AG08396 (cell line): ENCODE measurements at regions not wholly inside any gene's neighbourhood (a gene's known extent, or its start where the extent isn't known, plus 50 kb on each side); places are given as distances from the start of the nearest gene placed in this dataset.
"Not testable (repeated sequence)": the region's sequence is repeated elsewhere in the genome, so short reads cannot be mapped to it uniquely, and the experiment has no call there.

Source experiments
- DNase-seq: peaks from one replicate; pipeline ENCODE4 v3.0.0; 2012; ENCODE audit warnings: low spot score, mixed read lengths

- DNase-seq: no peak
Measured at GRCh38 chr17:31677036-31677435, 182.0 kb downstream of the COPRS start.

- not testable (repeated sequence) for DNase-seq
Measured at GRCh38 chr17:31675392-31675791, 183.7 kb downstream of the COPRS start.

GRCh38 chr17:31674717-31675349 is 184.2 kb downstream of the COPRS start:
- DNase-seq: no peak

GRCh38 chr17:31674305-31674704 is 184.7 kb downstream of the COPRS start:
- peak; percentile 30 for DNase-seq

- DNase-seq: no peak
Measured at GRCh38 chr17:31673076-31673475, 186.0 kb downstream of the COPRS start.

- no peak for DNase-seq
Measured at GRCh38 chr17:31672161-31672819, 186.8 kb downstream of the COPRS start.

GRCh38 chr17:31663576-31663975 is 195.5 kb downstream of the COPRS start:
- DNase-seq: no peak

- no peak for DNase-seq
Measured at GRCh38 chr17:31660684-31661083, 198.4 kb downstream of the COPRS start.

- no peak for DNase-seq
Measured at GRCh38 chr17:31657876-31658275, 201.2 kb downstream of the COPRS start.

- no peak for DNase-seq
Measured at GRCh38 chr17:31654936-31655335, 204.1 kb downstream of the COPRS start.

GRCh38 chr17:31653691-31654090 is 205.4 kb downstream of the COPRS start:
- no peak for DNase-seq

GRCh38 chr17:31650756-31651520 is 208.1 kb downstream of the COPRS start:
- DNase-seq: no peak

- DNase-seq: no peak
Measured at GRCh38 chr17:31649302-31649701, 209.7 kb downstream of the COPRS start.

GRCh38 chr17:31647661-31648060 is 211.4 kb downstream of the COPRS start:
- no peak for DNase-seq

GRCh38 chr17:31646642-31647041 is 212.4 kb downstream of the COPRS start:
- DNase-seq: no peak

GRCh38 chr17:31645351-31645750 is 213.7 kb downstream of the COPRS start:
- DNase-seq: no peak

- DNase-seq: peak; percentile 24
Measured at GRCh38 chr17:31631766-31632165, 227.3 kb downstream of the COPRS start.

GRCh38 chr17:31630866-31631265 is 228.2 kb downstream of the COPRS start:
- not testable (repeated sequence) for DNase-seq

GRCh38 chr17:31629696-31630470 is 229.2 kb downstream of the COPRS start:
- DNase-seq: peak; percentile 48

GRCh38 chr17:31627960-31628359 is 231.1 kb downstream of the COPRS start:
- peak; percentile 59 for DNase-seq

GRCh38 chr17:31623990-31624389 is 232.5 kb downstream of the RAB11FIP4 start:
- DNase-seq: no peak

GRCh38 chr17:31622500-31622899 is 231.0 kb downstream of the RAB11FIP4 start:
- no peak for DNase-seq
